Activated T-cell treated with anti-CD3 and anti-CD28 coated beads, Interleukin-2, amount 50 U/mL, for 72 hours (primary cell): ENCODE measurements at regions not wholly inside any gene's neighbourhood (a gene's known extent, or its start where the extent isn't known, plus 50 kb on each side); places are given as distances from the start of the nearest gene placed in this dataset.

Source experiments
- ATAC-seq, 2 donors: fragments of 150-1000 bp; cut with Tn5 transposase; replicated peaks in 1 of 2; 2 replicates each; pipeline ENCODE4 v1.10.0; 2021; ENCODE audit warnings: moderate library complexity in 2 of 2, mild to moderate bottlenecking in 1 of 2
- DNase-seq, 2 donors: peaks; one replicate each; pipeline ENCODE4 v3.0.0; 2021 to 2022; ENCODE audit warnings: mixed read lengths in 1 of 2
- H3K27ac Mint-ChIP-seq: one replicate; pipeline ENCODE4 v1.8.0; 2022; ENCODE audit warnings: mild to moderate bottlenecking, moderate library complexity, mixed read lengths
- H3K27me3 Mint-ChIP-seq: one replicate; pipeline ENCODE4 v1.8.0; 2022; ENCODE audit warnings: low read depth, mixed read lengths
- H3K36me3 Mint-ChIP-seq, 2 donors: one replicate each; pipeline ENCODE4 v1.8.0; 2022; ENCODE audit warnings: mixed read lengths in 2 of 2, mild to moderate bottlenecking in 1 of 2; ENCODE audit not compliant: insufficient read depth in 2 of 2
- H3K4me1 Mint-ChIP-seq: one replicate; pipeline ENCODE4 v1.8.0; 2022; ENCODE audit warnings: low read depth, mixed read lengths
- H3K4me3 Mint-ChIP-seq, 2 donors: one replicate each; pipeline ENCODE4 v1.8.0; 2022; ENCODE audit warnings: mild to moderate bottlenecking in 2 of 2, mixed read lengths in 2 of 2, moderate library complexity in 2 of 2
- H3K9me3 Mint-ChIP-seq, 2 donors: one replicate each; pipeline ENCODE4 v1.8.0; 2022; ENCODE audit warnings: mixed read lengths in 2 of 2

GRCh38 chr18:74023220-74023619 lies 124.4 kb downstream of the FBXO15 start:
- no peaks in the 10 kb centered on the region for H3K4me1 Mint-ChIP-seq
- H3K9me3 Mint-ChIP-seq = no peaks in the 10 kb centered on the region
- DNase-seq (no peak), ATAC-seq (no peak)
- H3K4me3 Mint-ChIP-seq = no peak overlapping the region
- peaks cover 32% of the 10 kb centered on the region for H3K27me3 Mint-ChIP-seq
- peaks cover 0 to 3% of the 10 kb centered on the region in 2 donors for H3K36me3 Mint-ChIP-seq
- H3K27ac Mint-ChIP-seq = no peak overlapping the region

GRCh38 chr18:74019864-74020263 lies 127.8 kb downstream of the FBXO15 start:
- H3K4me3 Mint-ChIP-seq = no peak overlapping the region
- DNase-seq (no peak), ATAC-seq (no peak)
- no peaks in the 10 kb centered on the region for H3K4me1 Mint-ChIP-seq
- H3K27me3 Mint-ChIP-seq = peaks cover 16% of the 10 kb centered on the region
- H3K36me3 Mint-ChIP-seq = peaks cover 0 to 3% of the 10 kb centered on the region in 2 donors
- H3K27ac Mint-ChIP-seq = no peak overlapping the region
- H3K9me3 Mint-ChIP-seq = no peaks in the 10 kb centered on the region

- DNase-seq = no peak
- Mint-ChIP-seq H3K9me3 (no peaks in the 10 kb centered on the region), H3K36me3 (no peaks in the 10 kb centered on the region), H3K4me1 (no peaks in the 10 kb centered on the region), H3K4me3 (no peak overlapping the region), H3K27ac (no peak overlapping the region), H3K27me3 (peaks cover 4% of the 10 kb centered on the region)
- no peak for ATAC-seq
Measured at GRCh38 chr18:74013955-74014354, 133.7 kb downstream of the FBXO15 start.

GRCh38 chr18:74012954-74013630 lies 134.5 kb downstream of the FBXO15 start:
- H3K4me3 Mint-ChIP-seq = no peak overlapping the region
- H3K9me3 Mint-ChIP-seq = no peaks in the 10 kb centered on the region
- H3K36me3 Mint-ChIP-seq = no peaks in the 10 kb centered on the region
- H3K27me3 Mint-ChIP-seq = no peaks in the 10 kb centered on the region
- ATAC-seq (no peak), DNase-seq (no peak)
- no peaks in the 10 kb centered on the region for H3K4me1 Mint-ChIP-seq
- no peak overlapping the region for H3K27ac Mint-ChIP-seq

GRCh38 chr18:74006143-74006542 lies 141.5 kb downstream of the FBXO15 start:
- no peak overlapping the region for H3K27ac Mint-ChIP-seq
- H3K9me3 Mint-ChIP-seq = no peaks in the 10 kb centered on the region
- ATAC-seq (no peak), DNase-seq (no peak)
- H3K4me1 Mint-ChIP-seq = no peaks in the 10 kb centered on the region
- H3K27me3 Mint-ChIP-seq = peaks cover 5% of the 10 kb centered on the region
- no peak overlapping the region for H3K4me3 Mint-ChIP-seq
- H3K36me3 Mint-ChIP-seq = no peaks in the 10 kb centered on the region

- Mint-ChIP-seq H3K9me3 (no peaks in the 10 kb centered on the region), H3K4me3 (no peak overlapping the region), H3K36me3 (no peaks in the 10 kb centered on the region), H3K4me1 (no peaks in the 10 kb centered on the region), H3K27ac (no peak overlapping the region), H3K27me3 (peaks cover 5% of the 10 kb centered on the region)
- ATAC-seq (no peak), DNase-seq (no peak)
Measured at GRCh38 chr18:74005320-74006109, 142.1 kb downstream of the FBXO15 start.

GRCh38 chr18:73992242-73993022 lies 155.2 kb downstream of the FBXO15 start:
- H3K4me3 Mint-ChIP-seq = no peak overlapping the region
- H3K4me1 Mint-ChIP-seq = peaks cover 11% of the 10 kb centered on the region
- ATAC-seq = no peak
- DNase-seq = no peak
- peaks cover 6 to 7% of the 10 kb centered on the region in 2 donors for H3K9me3 Mint-ChIP-seq
- H3K27ac Mint-ChIP-seq = no peak overlapping the region
- peaks cover 7% of the 10 kb centered on the region for H3K27me3 Mint-ChIP-seq
- H3K36me3 Mint-ChIP-seq = peaks cover under 1 to 4% of the 10 kb centered on the region in 2 donors

GRCh38 chr18:73991570-73991969 lies 156.1 kb downstream of the FBXO15 start:
- no peak for DNase-seq
- Mint-ChIP-seq H3K36me3 (peaks cover 0 to 3% of the 10 kb centered on the region in 2 donors), H3K4me1 (peaks cover 11% of the 10 kb centered on the region), H3K27me3 (peaks cover 7% of the 10 kb centered on the region), H3K27ac (no peak overlapping the region), H3K9me3 (peaks cover 2 to 3% of the 10 kb centered on the region in 2 donors), H3K4me3 (no peak overlapping the region)
- ATAC-seq = no peak

GRCh38 chr18:73990258-73990657 lies 157.4 kb downstream of the FBXO15 start:
- no peaks in the 10 kb centered on the region for H3K36me3 Mint-ChIP-seq
- DNase-seq (no peak), ATAC-seq (no peak)
- H3K27ac Mint-ChIP-seq = no peak overlapping the region
- peaks cover 2 to 3% of the 10 kb centered on the region in 2 donors for H3K9me3 Mint-ChIP-seq
- no peak overlapping the region for H3K4me3 Mint-ChIP-seq
- H3K4me1 Mint-ChIP-seq = peaks cover 11% of the 10 kb centered on the region
- peaks cover 4% of the 10 kb centered on the region for H3K27me3 Mint-ChIP-seq

GRCh38 chr18:73987247-73987980 lies 160.2 kb downstream of the FBXO15 start:
- Mint-ChIP-seq H3K36me3 (no peaks in the 10 kb centered on the region), H3K9me3 (peaks cover 2 to 3% of the 10 kb centered on the region in 2 donors), H3K4me1 (peaks cover 6% of the 10 kb centered on the region), H3K27ac (no peak overlapping the region), H3K4me3 (no peak overlapping the region), H3K27me3 (no peaks in the 10 kb centered on the region)
- no peak for ATAC-seq
- DNase-seq = no peak

GRCh38 chr18:73986711-73987110 lies 160.9 kb downstream of the FBXO15 start:
- no peaks in the 10 kb centered on the region for H3K27me3 Mint-ChIP-seq
- H3K27ac Mint-ChIP-seq = no peak overlapping the region
- H3K4me1 Mint-ChIP-seq = no peaks in the 10 kb centered on the region
- no peak for ATAC-seq
- peaks cover 2 to 3% of the 10 kb centered on the region in 2 donors for H3K9me3 Mint-ChIP-seq
- DNase-seq = no peak
- no peak overlapping the region for H3K4me3 Mint-ChIP-seq
- no peaks in the 10 kb centered on the region for H3K36me3 Mint-ChIP-seq

- ATAC-seq (no peak), DNase-seq (no peak)
- H3K9me3 Mint-ChIP-seq = peaks cover 2 to 3% of the 10 kb centered on the region in 2 donors
- no peak overlapping the region for H3K4me3 Mint-ChIP-seq
- no peaks in the 10 kb centered on the region for H3K4me1 Mint-ChIP-seq
- no peaks in the 10 kb centered on the region for H3K27me3 Mint-ChIP-seq
- no peak overlapping the region for H3K27ac Mint-ChIP-seq
- no peaks in the 10 kb centered on the region for H3K36me3 Mint-ChIP-seq
Measured at GRCh38 chr18:73985855-73986625, 161.6 kb downstream of the FBXO15 start.
